HFFc6 (cell line): ENCODE measurements at regions not wholly inside any gene's neighbourhood (a gene's known extent, or its start where the extent isn't known, plus 50 kb on each side); places are given as distances from the start of the nearest gene placed in this dataset.
A peak's percentile ranks its signal among the peaks of the same experiment; 100 is the strongest.

Source experiments
- DNase-seq: peaks from one replicate; pipeline ENCODE4 v3.0.0-alpha.2; 2018
- H3K27ac Mint-ChIP-seq: 2 replicates; pipeline ENCODE4 v1.8.0; 2020; ENCODE audit warnings: mild to moderate bottlenecking, mixed read lengths
- H3K27me3 Mint-ChIP-seq: 2 replicates; pipeline ENCODE4 v1.8.0; 2021; ENCODE audit warnings: mild to moderate bottlenecking, moderate library complexity, mixed read lengths; ENCODE audit not compliant: insufficient read depth
- H3K36me3 Mint-ChIP-seq: 2 replicates; pipeline ENCODE4 v1.8.0; 2021; ENCODE audit warnings: low read depth, mixed read lengths
- H3K4me1 Mint-ChIP-seq: 2 replicates; pipeline ENCODE4 v1.8.0; 2020; ENCODE audit warnings: low read depth, mixed read lengths
- H3K4me3 Mint-ChIP-seq: 2 replicates; pipeline ENCODE4 v1.8.0; 2020; ENCODE audit warnings: mild to moderate bottlenecking, moderate library complexity, mixed read lengths
- H3K9me3 Mint-ChIP-seq: 2 replicates; pipeline ENCODE4 v1.8.0; 2020; ENCODE audit warnings: mild to moderate bottlenecking, mixed read lengths
- CTCF ChIP-seq: fragments of 200-600 bp; sonication (generic); IDR thresholded peaks from 2 replicates; pipeline ENCODE4 v1.5.0; 2021; ENCODE audit warnings: antibody characterized with exemption, mild to moderate bottlenecking

GRCh38 chr1:83796409-83796808, 202.5 kb downstream of the TTLL7 start:
- Mint-ChIP-seq H3K27me3 (no peaks in the 10 kb centered on the region), H3K9me3 (no peaks in the 10 kb centered on the region), H3K27ac (no peak overlapping the region), H3K4me1 (no peaks in the 10 kb centered on the region), H3K4me3 (no peak overlapping the region), H3K36me3 (no peaks in the 10 kb centered on the region)
- no peak for DNase-seq
- no peak for TF ChIP-seq CTCF

- Mint-ChIP-seq H3K27me3 (no peaks in the 10 kb centered on the region), H3K4me3 (no peak overlapping the region), H3K36me3 (no peaks in the 10 kb centered on the region), H3K4me1 (no peaks in the 10 kb centered on the region), H3K9me3 (no peaks in the 10 kb centered on the region), H3K27ac (no peak overlapping the region)
- TF ChIP-seq CTCF, result no peak
- no peak for DNase-seq
Observed at GRCh38 chr1:83794384-83794783, 204.5 kb downstream of the TTLL7 start.

- Mint-ChIP-seq H3K36me3 (no peaks in the 10 kb centered on the region), H3K27me3 (no peaks in the 10 kb centered on the region), H3K9me3 (no peaks in the 10 kb centered on the region), H3K4me1 (no peaks in the 10 kb centered on the region), H3K4me3 (no peak overlapping the region), H3K27ac (no peak overlapping the region)
- peak; percentile 1 for DNase-seq
- no peak for TF ChIP-seq CTCF
Observed at GRCh38 chr1:83791821-83792437, 207.0 kb downstream of the TTLL7 start.

GRCh38 chr1:83790446-83790845, 208.5 kb downstream of the TTLL7 start:
- Mint-ChIP-seq H3K36me3 (no peaks in the 10 kb centered on the region), H3K4me1 (no peaks in the 10 kb centered on the region), H3K4me3 (no peak overlapping the region), H3K27me3 (no peaks in the 10 kb centered on the region), H3K27ac (no peak overlapping the region), H3K9me3 (no peaks in the 10 kb centered on the region)
- no peak for DNase-seq
- TF ChIP-seq CTCF, result no peak

GRCh38 chr1:83787246-83787998, 211.5 kb downstream of the TTLL7 start:
- Mint-ChIP-seq H3K4me1 (no peaks in the 10 kb centered on the region), H3K27ac (no peak overlapping the region), H3K27me3 (no peaks in the 10 kb centered on the region), H3K9me3 (no peaks in the 10 kb centered on the region; the same call in 1 of the 2 replicates), H3K4me3 (no peak overlapping the region), H3K36me3 (no peaks in the 10 kb centered on the region)
- no peak for DNase-seq
- TF ChIP-seq CTCF, result no peak
